GM12878 (cell line): ENCODE measurements at regions not wholly inside any gene's neighbourhood (a gene's known extent, or its start where the extent isn't known, plus 50 kb on each side); places are given as distances from the start of the nearest gene placed in this dataset.

Source experiments
- BRCA1 ChIP-seq: IDR thresholded peaks from 2 replicates; pipeline ENCODE4 v1.6.1; 2011; ENCODE audit warnings: low read depth, low read length, improper control_type of control experiment
- HSF1 ChIP-seq: fragments of 150-350 bp; IDR thresholded peaks from 2 replicates; pipeline ENCODE4 v1.6.1; 2014; ENCODE audit warnings: mild to moderate bottlenecking, low read depth, low read length
- MYC ChIP-seq: IDR thresholded peaks from 2 replicates; pipeline ENCODE4 v1.6.1; 2011; ENCODE audit warnings: mild to moderate bottlenecking, low read length, moderate library complexity, inconsistent platforms; ENCODE audit not compliant: insufficient read depth, insufficient replicate concordance, insufficient read length, severe bottlenecking
- REST ChIP-seq: IDR thresholded peaks from 2 replicates; pipeline ENCODE4 v1.6.1; 2012; ENCODE audit warnings: mild to moderate bottlenecking, low read depth, low read length
- SMC3 ChIP-seq: IDR thresholded peaks from 2 replicates; pipeline ENCODE4 v1.6.1; 2011; ENCODE audit warnings: low read length, improper control_type of control experiment, borderline replicate concordance
- STAT1 ChIP-seq: fragments of 450-650 bp; conservative IDR thresholded peaks from 2 replicates; pipeline ENCODE4 v1.6.1; 2014; ENCODE audit warnings: antibody characterized with exemption, mild to moderate bottlenecking
- ZZZ3 ChIP-seq: IDR thresholded peaks from 2 replicates; pipeline ENCODE4 v1.6.1; 2011; ENCODE audit warnings: low read depth; ENCODE audit not compliant: control insufficient read depth, insufficient read length

- no peak for TF ChIP-seq HSF1
- TF ChIP-seq MYC: no peak
- no peak for TF ChIP-seq BRCA1
- no peak for TF ChIP-seq REST
- no peak for TF ChIP-seq ZZZ3
- no peak for TF ChIP-seq SMC3
- TF ChIP-seq STAT1: no peak
- TF ChIP-seq, all 136 proteins: peak for 0
Measured at GRCh38 chr18:68178921-68179320, 536.0 kb downstream of the TMX3 start (continued).
